Smooth muscle cell (in vitro differentiated cells): ENCODE measurements at regions not wholly inside any gene's neighbourhood (a gene's known extent, or its start where the extent isn't known, plus 50 kb on each side); places are given as distances from the start of the nearest gene placed in this dataset.

Experiments
- DNase-seq: peaks from one replicate; lab custom pipeline; 2025; ENCODE audit not compliant: unreplicated experiment; lab: John Stamatoyannopoulos, UW
- H2AFZ ChIP-seq: fragments of 200-600 bp; sonication (generic); 2 replicates; pipeline ENCODE4 v1.6.0; 2016; ENCODE audit warnings: antibody characterized with exemption, low read depth, mild to moderate bottlenecking
- H3F3A ChIP-seq: fragments of 200-600 bp; sonication (generic); 2 replicates; pipeline ENCODE4 v1.6.0; 2017; ENCODE audit warnings: antibody characterized with exemption, low read depth
- H3K27ac ChIP-seq: fragments of 200-600 bp; sonication (generic); 2 replicates; pipeline ENCODE4 v1.5.1; 2016; ENCODE audit warnings: low read depth, mild to moderate bottlenecking
- H3K27me3 ChIP-seq: fragments of 200-600 bp; sonication (generic); 2 replicates; pipeline ENCODE4 v1.6.1; 2016; ENCODE audit warnings: low read depth, mild to moderate bottlenecking
- H3K36me3 ChIP-seq: fragments of 200-600 bp; sonication (generic); 2 replicates; pipeline ENCODE4 v1.5.1; 2016; ENCODE audit warnings: low read depth
- H3K4me1 ChIP-seq: fragments of 200-600 bp; sonication (generic); 2 replicates; pipeline ENCODE4 v1.5.1; 2016; ENCODE audit warnings: low read depth
- H3K4me2 ChIP-seq: fragments of 200-600 bp; sonication (generic); 2 replicates; pipeline ENCODE4 v1.6.0; 2016; ENCODE audit warnings: mild to moderate bottlenecking
- H3K4me3 ChIP-seq: fragments of 200-600 bp; sonication (generic); 2 replicates; pipeline ENCODE4 v1.5.1; 2016; ENCODE audit warnings: mild to moderate bottlenecking
- H3K79me2 ChIP-seq: fragments of 200-600 bp; sonication (generic); 2 replicates; pipeline ENCODE4 v1.6.0; 2016; ENCODE audit warnings: low read depth, mild to moderate bottlenecking
- H3K9ac ChIP-seq: fragments of 200-600 bp; sonication (generic); 2 replicates; pipeline ENCODE4 v1.6.0; 2016; ENCODE audit warnings: low read depth
- H3K9me3 ChIP-seq: fragments of 200-600 bp; sonication (generic); replicated peaks from 2 replicates; pipeline ENCODE4 v1.5.1; 2016; ENCODE audit warnings: low read depth
- H4K20me1 ChIP-seq: fragments of 200-600 bp; sonication (generic); 2 replicates; pipeline ENCODE4 v1.6.0; 2016; ENCODE audit warnings: low read depth
- CTCF ChIP-seq: fragments of 200-600 bp; sonication (generic); IDR thresholded peaks from 2 replicates; pipeline ENCODE4 v1.5.1; 2017; ENCODE audit warnings: borderline replicate concordance, mild to moderate bottlenecking, antibody characterized with exemption; ENCODE audit not compliant: insufficient read depth, poor library complexity, severe bottlenecking
- WGBS: methylation state at CpG from one replicate; pipeline ENCODE4 v1.1.7; 2016; ENCODE audit warnings: low lambda C conversion rate; 5-methylcytosine and 5-hydroxymethylcytosine counted together

- Histone ChIP-seq H3F3A (no peaks in the 10 kb centered on the region), H3K27me3 (no peaks in the 10 kb centered on the region), H3K36me3 (no peaks in the 10 kb centered on the region), H3K4me3 (no peak overlapping the region), H2AFZ (no peak overlapping the region), H4K20me1 (peaks cover 4% of the 10 kb centered on the region), H3K9ac (no peak overlapping the region), H3K9me3 (no peaks in the 10 kb centered on the region), H3K27ac (no peak overlapping the region), H3K79me2 (no peaks in the 10 kb centered on the region), H3K4me2 (no peak overlapping the region), H3K4me1 (peaks cover 24% of the 10 kb centered on the region)
- 92% methylated on average over 5 of the region's 5 CpGs for WGBS
- TF ChIP-seq CTCF = no peak
- DNase-seq = no peak
These were observed 79.0 kb downstream of the PITPNM2 start for GRCh38 chr12:123071857-123072256.

- no peaks in the 10 kb centered on the region for H3K36me3 ChIP-seq
- H3K79me2 ChIP-seq = no peaks in the 10 kb centered on the region
- no peak overlapping the region for H3K4me3 ChIP-seq
- H3K9me3 ChIP-seq = no peaks in the 10 kb centered on the region
- H3K27me3 ChIP-seq = no peaks in the 10 kb centered on the region
- no peaks in the 10 kb centered on the region for H3F3A ChIP-seq
- H3K4me1 ChIP-seq = peaks cover 20% of the 10 kb centered on the region
- no peak overlapping the region for H2AFZ ChIP-seq
- no peak overlapping the region for H3K27ac ChIP-seq
- 90% methylated on average over 14 of the region's 14 CpGs for WGBS
- TF ChIP-seq CTCF = no peak
- no peak overlapping the region for H3K4me2 ChIP-seq
- peaks cover 4% of the 10 kb centered on the region for H4K20me1 ChIP-seq
- no peak overlapping the region for H3K9ac ChIP-seq
- DNase-seq = no peak
These were observed 79.6 kb downstream of the PITPNM2 start for GRCh38 chr12:123071099-123071800.

GRCh38 chr12:123070267-123071081, 80.4 kb downstream of the PITPNM2 start:
- Histone ChIP-seq H3K27me3 (no peaks in the 10 kb centered on the region), H3K4me1 (peaks cover 13% of the 10 kb centered on the region), H2AFZ (no peak overlapping the region), H3K36me3 (no peaks in the 10 kb centered on the region), H3F3A (no peaks in the 10 kb centered on the region), H4K20me1 (peaks cover 2% of the 10 kb centered on the region), H3K79me2 (no peaks in the 10 kb centered on the region), H3K4me2 (no peak overlapping the region), H3K27ac (no peak overlapping the region), H3K9me3 (no peaks in the 10 kb centered on the region), H3K9ac (no peak overlapping the region), H3K4me3 (no peak overlapping the region)
- WGBS = 73% methylated on average over 14 of the region's 14 CpGs
- DNase-seq = no peak
- TF ChIP-seq CTCF = no peak
